ENCODE measurements at regions not wholly inside any gene's neighbourhood (a gene's known extent, or its start where the extent isn't known, plus 50 kb on each side); places are given as distances from the start of the nearest gene placed in this dataset.

- no peak overlapping the region for H3K4me3 Mint-ChIP-seq
- H3K4me3 ChIP-seq (ENCODE audit: control extremely low read depth in 1 of 5, extremely low read depth in 1 of 5, insufficient read depth in 1 of 5, low read depth in 2 of 5, low read length in 4 of 5): no peak overlapping the region
- H3K27ac ChIP-seq (ENCODE audit: low read length in 2 of 2): no peak overlapping the region
- no CpG with 5 or more reads among the region's 1 CpG for WGBS (ENCODE audit: insufficient coverage)
- H3K27me3 Mint-ChIP-seq: no peaks in the 10 kb centered on the region
- H3K4me1 ChIP-seq (ENCODE audit: control insufficient read depth in 2 of 2, insufficient read depth in 2 of 2, low read length in 2 of 2): no peaks in the 10 kb centered on the region
- H3K27me3 ChIP-seq (replicated peaks in 1 of 4; ENCODE audit: control extremely low read depth in 1 of 4, control insufficient read depth in 3 of 4, insufficient read depth in 4 of 4, low read length in 3 of 4): no peaks in the 10 kb centered on the region
- H3K4me2 ChIP-seq (replicated peaks; ENCODE audit: low read depth, low read length, poor library complexity, severe bottlenecking): no peak overlapping the region
- no peak overlapping the region for H2AFZ ChIP-seq (ENCODE audit: insufficient read depth, low read depth, low read length, poor library complexity, severe bottlenecking)
- no peak for DNase-seq
- ATAC-seq (ENCODE audit: low read depth): no peak
- H3K9me3 Mint-ChIP-seq (ENCODE audit: insufficient read depth): peaks cover 2% of the 10 kb centered on the region
- ChIA-PET CTCF (no interaction called here), POLR2A (no interaction called here)
- H3K79me2 ChIP-seq (ENCODE audit: control insufficient read depth, insufficient read depth, low read length): no peaks in the 10 kb centered on the region
- no peaks in the 10 kb centered on the region for H3K9me3 ChIP-seq (ENCODE audit: control extremely low read depth in 1 of 3, control insufficient read depth in 2 of 3, insufficient read depth in 1 of 3, low read length in 2 of 3)
- H3K9ac ChIP-seq (ENCODE audit: low read length): no peak overlapping the region
- no peak overlapping the region for H3K27ac Mint-ChIP-seq
- TF ChIP-seq, protein P1, sequence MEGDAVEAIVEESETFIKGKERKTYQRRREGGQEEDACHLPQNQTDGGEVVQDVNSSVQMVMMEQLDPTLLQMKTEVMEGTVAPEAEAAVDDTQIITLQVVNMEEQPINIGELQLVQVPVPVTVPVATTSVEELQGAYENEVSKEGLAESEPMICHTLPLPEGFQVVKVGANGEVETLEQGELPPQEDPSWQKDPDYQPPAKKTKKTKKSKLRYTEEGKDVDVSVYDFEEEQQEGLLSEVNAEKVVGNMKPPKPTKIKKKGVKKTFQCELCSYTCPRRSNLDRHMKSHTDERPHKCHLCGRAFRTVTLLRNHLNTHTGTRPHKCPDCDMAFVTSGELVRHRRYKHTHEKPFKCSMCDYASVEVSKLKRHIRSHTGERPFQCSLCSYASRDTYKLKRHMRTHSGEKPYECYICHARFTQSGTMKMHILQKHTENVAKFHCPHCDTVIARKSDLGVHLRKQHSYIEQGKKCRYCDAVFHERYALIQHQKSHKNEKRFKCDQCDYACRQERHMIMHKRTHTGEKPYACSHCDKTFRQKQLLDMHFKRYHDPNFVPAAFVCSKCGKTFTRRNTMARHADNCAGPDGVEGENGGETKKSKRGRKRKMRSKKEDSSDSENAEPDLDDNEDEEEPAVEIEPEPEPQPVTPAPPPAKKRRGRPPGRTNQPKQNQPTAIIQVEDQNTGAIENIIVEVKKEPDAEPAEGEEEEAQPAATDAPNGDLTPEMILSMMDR (IDR thresholded peaks at IDR 0.05): no peak
- no peak for TF ChIP-seq EZH2 (IDR thresholded peaks at IDR 0.05; ENCODE audit: borderline replicate concordance, insufficient read depth, low read depth, low read length, poor library complexity, severe bottlenecking)
- no peaks in the 10 kb centered on the region for H4K20me1 ChIP-seq (ENCODE audit: control insufficient read depth, insufficient read depth, low read length, poor library complexity, severe bottlenecking)
- H3K4me1 Mint-ChIP-seq: no peaks in the 10 kb centered on the region
- no peaks in the 10 kb centered on the region for H3K36me3 ChIP-seq (replicated peaks in 1 of 2; ENCODE audit: control extremely low read depth in 1 of 2, control insufficient read depth in 1 of 2, extremely low read depth in 1 of 2, insufficient read depth in 2 of 2, low read length in 1 of 2)
- intact Hi-C loops (cut with micrococcal nuclease): no loop called here
These were observed 166.9 kb upstream of the ROBO2 start for GRCh38 chr3:76872999-76873398.

DNA sequence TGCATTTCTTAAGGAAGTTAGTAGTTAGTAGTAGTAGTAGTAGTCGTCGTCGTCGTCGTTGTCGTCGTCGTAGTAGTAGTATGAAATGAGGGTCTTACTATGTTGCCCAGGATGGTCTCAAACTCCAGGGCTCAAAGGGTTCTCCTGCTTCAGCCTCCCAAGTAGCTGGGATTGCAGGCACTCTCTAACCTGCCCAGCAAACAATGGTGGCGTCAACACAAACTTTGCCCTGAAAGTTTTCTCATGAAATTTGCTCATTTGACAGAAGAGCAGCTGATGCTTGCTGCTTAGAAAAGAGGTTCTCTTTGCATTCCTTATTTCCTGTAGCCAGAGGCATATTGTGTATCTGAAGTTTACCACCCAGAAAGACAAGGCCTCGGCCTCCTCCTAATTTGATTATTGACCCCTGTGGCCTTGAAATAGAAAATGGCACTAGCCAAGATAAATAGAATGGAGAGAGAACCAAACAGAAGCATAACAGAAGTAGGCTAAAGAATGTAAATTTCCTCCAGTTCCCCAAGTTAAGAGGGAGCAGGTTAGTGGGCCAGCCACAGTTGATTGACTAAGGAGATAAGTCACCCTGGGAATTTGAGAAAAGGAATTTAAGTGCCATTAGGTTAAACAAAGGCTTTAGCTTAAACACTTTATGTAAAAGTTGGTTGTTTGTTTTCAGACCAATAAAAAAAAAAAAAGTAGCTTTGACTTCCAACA is 166.2 kb upstream of the ROBO2 start:
- H3K9ac ChIP-seq (ENCODE audit: low read length): no peak overlapping the region
- no peak overlapping the region for H2AFZ ChIP-seq (ENCODE audit: insufficient read depth, low read depth, low read length, poor library complexity, severe bottlenecking)
- no peak overlapping the region for H3K27ac ChIP-seq (ENCODE audit: low read length in 2 of 2)
- no peak overlapping the region for H3K4me3 Mint-ChIP-seq
- no peaks in the 10 kb centered on the region for H3K9me3 Mint-ChIP-seq (ENCODE audit: insufficient read depth)
- no peaks in the 10 kb centered on the region for H4K20me1 ChIP-seq (ENCODE audit: control insufficient read depth, insufficient read depth, low read length, poor library complexity, severe bottlenecking)
- no peaks in the 10 kb centered on the region for H3K79me2 ChIP-seq (ENCODE audit: control insufficient read depth, insufficient read depth, low read length)
- no peak for ATAC-seq (ENCODE audit: low read depth)
- no peak overlapping the region for H3K27ac Mint-ChIP-seq
- no peaks in the 10 kb centered on the region for H3K27me3 ChIP-seq (replicated peaks in 1 of 4; ENCODE audit: control extremely low read depth in 1 of 4, control insufficient read depth in 3 of 4, insufficient read depth in 4 of 4, low read length in 3 of 4)
- intact Hi-C loops (cut with micrococcal nuclease): no loop called here
- CTCF ChIA-PET: no interaction called here
- WGBS (ENCODE audit: insufficient coverage): 100% methylated on average over 4 of the region's 10 CpGs
- H3K9me3 ChIP-seq (ENCODE audit: control extremely low read depth in 1 of 3, control insufficient read depth in 2 of 3, insufficient read depth in 1 of 3, low read length in 2 of 3): no peaks in the 10 kb centered on the region
- no peaks in the 10 kb centered on the region for H3K27me3 Mint-ChIP-seq
- H3K4me1 Mint-ChIP-seq: no peaks in the 10 kb centered on the region
- no peaks in the 10 kb centered on the region for H3K4me1 ChIP-seq (ENCODE audit: control insufficient read depth in 2 of 2, insufficient read depth in 2 of 2, low read length in 2 of 2)
- TF ChIP-seq, protein P1 (IDR thresholded peaks at IDR 0.05): no peak
- TF ChIP-seq EZH2 (IDR thresholded peaks at IDR 0.05; ENCODE audit: borderline replicate concordance, insufficient read depth, low read depth, low read length, poor library complexity, severe bottlenecking): no peak
- H3K4me3 ChIP-seq (ENCODE audit: control extremely low read depth in 1 of 5, extremely low read depth in 1 of 5, insufficient read depth in 1 of 5, low read depth in 2 of 5, low read length in 4 of 5): no peak overlapping the region
- no peak overlapping the region for H3K4me2 ChIP-seq (replicated peaks; ENCODE audit: low read depth, low read length, poor library complexity, severe bottlenecking)
- no peaks in the 10 kb centered on the region for H3K36me3 ChIP-seq (replicated peaks in 1 of 2; ENCODE audit: control extremely low read depth in 1 of 2, control insufficient read depth in 1 of 2, extremely low read depth in 1 of 2, insufficient read depth in 2 of 2, low read length in 1 of 2)
- no peak for DNase-seq
- POLR2A ChIA-PET: no interaction called here
